Tibial artery (tissue), 4 donors: ENCODE measurements at regions not wholly inside any gene's neighbourhood (a gene's known extent, or its start where the extent isn't known, plus 50 kb on each side); places are given as distances from the start of the nearest gene placed in this dataset.
A peak's percentile ranks its signal among the peaks of the same experiment; 100 is the strongest.

ENCODE experiments used
- DNase-seq, 2 donors: peaks; one replicate each; pipeline ENCODE4 v3.0.0-alpha.2; 2019
- H3K27ac ChIP-seq, 2 donors: fragments of 200-600 bp; sonication (generic) in 1 of 2; 1 replicate in 1 of 2; 2 replicates in 1 of 2; pipeline ENCODE4 v1.5.1; 2018 to 2019; ENCODE audit warnings: mild to moderate bottlenecking in 1 of 2
- H3K27me3 ChIP-seq, 2 donors: fragments of 200-600 bp; sonication (generic) in 1 of 2; one replicate each; pipeline versions ENCODE4 v1.5.1 to v1.6.0; 2016 to 2019
- H3K36me3 ChIP-seq, 3 donors: fragments of 200-600 bp; sonication (generic) in 2 of 3; one replicate each; pipeline ENCODE4 v1.5.1; 2016 to 2019; ENCODE audit warnings: mild to moderate bottlenecking in 2 of 3
- H3K4me1 ChIP-seq, 4 donors: fragments of 200-600 bp; sonication (generic) in 2 of 4; 1 replicate in 3 of 4; 2 replicates in 1 of 4; pipeline ENCODE4 v1.5.1; 2016 to 2019
- H3K4me3 ChIP-seq, 2 donors: fragments of 200-600 bp; sonication (generic) in 1 of 2; 1 replicate in 1 of 2; 2 replicates in 1 of 2; pipeline ENCODE4 v1.5.1; 2018 to 2019; ENCODE audit warnings: mild to moderate bottlenecking in 2 of 2
- H3K9me3 ChIP-seq, 3 donors: fragments of 200-600 bp; sonication (generic) in 1 of 3; one replicate each; pipeline ENCODE4 v1.5.1; 2016 to 2019
- intact Hi-C: fragments of 100-400 bp; cut with DNase I; formaldehyde crosslinking; loops from one replicate; pipeline ENCODE4 v1.15.0; 2023; ENCODE audit warnings: low total_unique reads
- TF ChIP-seq, protein P1 (sequence below), 2 experiments: fragments of 200-600 bp in 1 of 2; fragments of 450-650 bp in 1 of 2; IDR thresholded peaks; one replicate each; pipeline ENCODE4 v1.5.1; 2017 to 2019; ENCODE audit warnings: antibody characterized with exemption in 2 of 2, mild to moderate bottlenecking in 1 of 2, moderate library complexity in 1 of 2

GRCh38 chr21:27275294-27275927, 308.5 kb upstream of the ADAMTS5 start:
- no peak for DNase-seq

DNA sequence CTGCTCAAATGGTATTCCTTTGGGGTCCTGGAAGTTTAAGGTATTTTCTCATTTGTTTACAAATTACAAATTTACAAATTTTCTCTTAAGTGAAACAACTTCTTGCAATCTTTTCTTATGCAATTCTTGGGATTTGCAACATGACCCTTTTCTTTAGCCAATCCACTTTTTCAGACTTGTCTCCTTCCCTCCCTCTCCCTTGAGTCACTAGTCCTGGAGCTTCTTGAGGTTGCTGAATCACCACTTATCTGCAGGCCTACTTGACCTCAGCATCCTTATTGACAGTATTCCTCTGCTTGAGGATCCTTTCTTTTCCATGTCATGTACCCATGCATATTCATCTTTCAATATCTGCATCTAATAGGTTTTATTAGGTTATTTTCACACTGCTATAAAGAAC, 302.8 kb upstream of the ADAMTS5 start:
- Histone ChIP-seq H3K9me3 (no peaks in the 10 kb centered on the region), H3K27ac (no peak overlapping the region), H3K4me3 (no peak overlapping the region), H3K27me3 (no peaks in the 10 kb centered on the region), H3K4me1 (peaks cover 0 to 3% (median 0%) of the 10 kb centered on the region in 4 donors), H3K36me3 (no peaks in the 10 kb centered on the region)
- DNase-seq: no peak
- intact Hi-C loops: no loop called here
- TF ChIP-seq, protein P1, sequence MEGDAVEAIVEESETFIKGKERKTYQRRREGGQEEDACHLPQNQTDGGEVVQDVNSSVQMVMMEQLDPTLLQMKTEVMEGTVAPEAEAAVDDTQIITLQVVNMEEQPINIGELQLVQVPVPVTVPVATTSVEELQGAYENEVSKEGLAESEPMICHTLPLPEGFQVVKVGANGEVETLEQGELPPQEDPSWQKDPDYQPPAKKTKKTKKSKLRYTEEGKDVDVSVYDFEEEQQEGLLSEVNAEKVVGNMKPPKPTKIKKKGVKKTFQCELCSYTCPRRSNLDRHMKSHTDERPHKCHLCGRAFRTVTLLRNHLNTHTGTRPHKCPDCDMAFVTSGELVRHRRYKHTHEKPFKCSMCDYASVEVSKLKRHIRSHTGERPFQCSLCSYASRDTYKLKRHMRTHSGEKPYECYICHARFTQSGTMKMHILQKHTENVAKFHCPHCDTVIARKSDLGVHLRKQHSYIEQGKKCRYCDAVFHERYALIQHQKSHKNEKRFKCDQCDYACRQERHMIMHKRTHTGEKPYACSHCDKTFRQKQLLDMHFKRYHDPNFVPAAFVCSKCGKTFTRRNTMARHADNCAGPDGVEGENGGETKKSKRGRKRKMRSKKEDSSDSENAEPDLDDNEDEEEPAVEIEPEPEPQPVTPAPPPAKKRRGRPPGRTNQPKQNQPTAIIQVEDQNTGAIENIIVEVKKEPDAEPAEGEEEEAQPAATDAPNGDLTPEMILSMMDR (IDR thresholded peaks at IDR 0.05): no peak

More at GRCh38 chr21:27275294-27275927, 308.5 kb upstream of the ADAMTS5 start:
- no peaks in the 10 kb centered on the region for H3K9me3 ChIP-seq
- TF ChIP-seq, protein P1 (IDR thresholded peaks at IDR 0.05): no peak
- intact Hi-C loops: no loop called here
- peak overlapping the region in 1 of 2 donors; percentile 19 for H3K27ac ChIP-seq
- H3K27me3 ChIP-seq: no peaks in the 10 kb centered on the region
- H3K4me1 ChIP-seq: peaks cover 0 to 18% (median 6%) of the 10 kb centered on the region in 4 donors
- H3K4me3 ChIP-seq: no peak overlapping the region
- no peaks in the 10 kb centered on the region for H3K36me3 ChIP-seq

- H3K36me3 ChIP-seq: no peaks in the 10 kb centered on the region
- no peak for DNase-seq
- intact Hi-C loops: no loop called here
Measured at GRCh38 chr21:27268290-27268689, 301.4 kb upstream of the ADAMTS5 start.

GRCh38 chr21:27265949-27266348, 299.1 kb upstream of the ADAMTS5 start:
- no peaks in the 10 kb centered on the region for H3K27me3 ChIP-seq
- no peaks in the 10 kb centered on the region for H3K9me3 ChIP-seq
- H3K36me3 ChIP-seq: no peaks in the 10 kb centered on the region
- no peak overlapping the region for H3K4me3 ChIP-seq
- no peak for DNase-seq
- H3K27ac ChIP-seq: no peak overlapping the region
- intact Hi-C loops: no loop called here
- TF ChIP-seq, protein P1 (IDR thresholded peaks at IDR 0.05): no peak
- peaks cover 0 to 3% (median 0%) of the 10 kb centered on the region in 4 donors for H3K4me1 ChIP-seq

More at GRCh38 chr21:27268290-27268689, 301.4 kb upstream of the ADAMTS5 start:
- TF ChIP-seq, protein P1 (IDR thresholded peaks at IDR 0.05): no peak
- peaks cover 0 to 3% (median 0%) of the 10 kb centered on the region in 4 donors for H3K4me1 ChIP-seq
- H3K27ac ChIP-seq: no peak overlapping the region
- H3K9me3 ChIP-seq: no peaks in the 10 kb centered on the region
- no peaks in the 10 kb centered on the region for H3K27me3 ChIP-seq
- no peak overlapping the region for H3K4me3 ChIP-seq

- Histone ChIP-seq H3K4me3 (no peak overlapping the region), H3K9me3 (no peaks in the 10 kb centered on the region), H3K36me3 (no peaks in the 10 kb centered on the region), H3K27me3 (no peaks in the 10 kb centered on the region), H3K4me1 (peaks cover 0 to 3% (median 0%) of the 10 kb centered on the region in 4 donors), H3K27ac (no peak overlapping the region)
- no peak for DNase-seq
- TF ChIP-seq, protein P1 (IDR thresholded peaks at IDR 0.05): no peak
- intact Hi-C loops: no loop called here
Measured at GRCh38 chr21:27265492-27265891, 298.6 kb upstream of the ADAMTS5 start.
